SU-DHL-6 (cell line): ENCODE measurements at regions not wholly inside any gene's neighbourhood (a gene's known extent, or its start where the extent isn't known, plus 50 kb on each side); places are given as distances from the start of the nearest gene placed in this dataset.

ENCODE experiments used
- EZH2phosphoT487 ChIP-seq: fragments of 200-600 bp; sonication (generic), shearing (Covaris generic); conservative IDR thresholded peaks from 2 replicates; pipeline ENCODE4 v1.6.1; 2018; ENCODE audit warnings: mild to moderate bottlenecking, antibody characterized with exemption, low read length, moderate library complexity, mixed read lengths
- TF ChIP-seq, protein P1 (sequence below): fragments of 200-600 bp; sonication (generic); IDR thresholded peaks from one replicate; pipeline ENCODE4 v1.5.1; 2017; ENCODE audit warnings: antibody characterized with exemption, mild to moderate bottlenecking, low read length, moderate library complexity; ENCODE audit not compliant: insufficient read depth, poor library complexity, severe bottlenecking

DNA sequence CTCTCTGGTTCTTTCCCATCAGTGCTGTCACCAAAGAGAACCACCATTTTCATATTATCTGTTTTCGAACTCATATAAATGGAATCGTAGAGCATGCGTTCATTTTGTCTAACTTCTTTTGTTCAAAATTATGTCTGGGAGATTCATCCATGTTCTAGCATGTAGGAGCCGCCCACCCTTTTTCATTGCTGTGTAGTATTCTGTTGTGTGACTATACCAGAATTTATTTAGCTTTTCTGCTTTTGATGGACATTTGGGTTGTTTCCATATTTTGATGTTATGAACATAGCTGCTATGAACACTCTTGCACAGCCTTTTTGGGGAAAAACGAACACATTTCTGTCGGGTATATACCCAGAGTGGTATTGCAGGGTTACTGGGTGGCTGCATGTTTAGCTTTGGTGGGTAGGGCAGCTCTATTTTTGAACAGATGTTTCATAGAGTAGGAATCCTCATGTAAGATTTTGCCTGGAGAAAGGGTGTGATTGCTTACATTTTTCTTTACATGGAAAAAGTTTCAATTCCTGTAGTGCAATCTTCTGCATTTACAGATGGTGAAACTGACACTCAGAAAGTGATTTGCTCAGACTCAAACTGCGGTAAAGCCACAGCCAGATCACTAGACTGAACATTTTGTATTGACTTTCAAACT lies 100.2 kb upstream of the IL12B start:
- TF ChIP-seq, protein P1, sequence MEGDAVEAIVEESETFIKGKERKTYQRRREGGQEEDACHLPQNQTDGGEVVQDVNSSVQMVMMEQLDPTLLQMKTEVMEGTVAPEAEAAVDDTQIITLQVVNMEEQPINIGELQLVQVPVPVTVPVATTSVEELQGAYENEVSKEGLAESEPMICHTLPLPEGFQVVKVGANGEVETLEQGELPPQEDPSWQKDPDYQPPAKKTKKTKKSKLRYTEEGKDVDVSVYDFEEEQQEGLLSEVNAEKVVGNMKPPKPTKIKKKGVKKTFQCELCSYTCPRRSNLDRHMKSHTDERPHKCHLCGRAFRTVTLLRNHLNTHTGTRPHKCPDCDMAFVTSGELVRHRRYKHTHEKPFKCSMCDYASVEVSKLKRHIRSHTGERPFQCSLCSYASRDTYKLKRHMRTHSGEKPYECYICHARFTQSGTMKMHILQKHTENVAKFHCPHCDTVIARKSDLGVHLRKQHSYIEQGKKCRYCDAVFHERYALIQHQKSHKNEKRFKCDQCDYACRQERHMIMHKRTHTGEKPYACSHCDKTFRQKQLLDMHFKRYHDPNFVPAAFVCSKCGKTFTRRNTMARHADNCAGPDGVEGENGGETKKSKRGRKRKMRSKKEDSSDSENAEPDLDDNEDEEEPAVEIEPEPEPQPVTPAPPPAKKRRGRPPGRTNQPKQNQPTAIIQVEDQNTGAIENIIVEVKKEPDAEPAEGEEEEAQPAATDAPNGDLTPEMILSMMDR = no peak
- TF ChIP-seq EZH2phosphoT487 = no peak
